ENCODE measurements at regions not wholly inside any gene's neighbourhood (a gene's known extent, or its start where the extent isn't known, plus 50 kb on each side); places are given as distances from the start of the nearest gene placed in this dataset.
"Not testable (repeated sequence)": the region's sequence is repeated elsewhere in the genome, so short reads cannot be mapped to it uniquely, and the experiment has no call there.

DNA sequence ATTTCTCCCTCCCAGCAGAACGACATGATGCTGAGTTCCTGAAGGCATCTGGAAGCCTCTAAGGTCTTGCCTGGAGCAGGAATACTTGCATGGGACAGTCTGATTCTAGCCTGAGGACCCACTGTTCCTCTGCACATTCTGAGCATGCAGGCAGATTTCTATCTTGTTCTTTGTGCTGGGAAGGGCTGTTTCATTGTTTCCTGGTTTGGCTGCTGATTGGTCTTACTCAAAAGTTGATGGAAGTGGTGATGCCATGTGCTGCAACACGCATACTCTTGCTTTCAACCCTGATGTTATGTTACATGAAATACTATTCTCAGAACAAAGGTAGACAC is 307.0 kb downstream of the GATA3 start:
- H3K4me3 Mint-ChIP-seq = peak overlapping the region; percentile 44
- DNase-seq (ENCODE audit: low spot score in 2 of 2) (no peak), ATAC-seq (peak; percentile 81)
- H3K9me3 Mint-ChIP-seq = no peaks in the 10 kb centered on the region
- H3K36me3 Mint-ChIP-seq = no peaks in the 10 kb centered on the region
- peaks cover 63% of the 10 kb centered on the region for H3K4me1 Mint-ChIP-seq
- H3K27ac Mint-ChIP-seq = peak overlapping the region; percentile 73

DNA sequence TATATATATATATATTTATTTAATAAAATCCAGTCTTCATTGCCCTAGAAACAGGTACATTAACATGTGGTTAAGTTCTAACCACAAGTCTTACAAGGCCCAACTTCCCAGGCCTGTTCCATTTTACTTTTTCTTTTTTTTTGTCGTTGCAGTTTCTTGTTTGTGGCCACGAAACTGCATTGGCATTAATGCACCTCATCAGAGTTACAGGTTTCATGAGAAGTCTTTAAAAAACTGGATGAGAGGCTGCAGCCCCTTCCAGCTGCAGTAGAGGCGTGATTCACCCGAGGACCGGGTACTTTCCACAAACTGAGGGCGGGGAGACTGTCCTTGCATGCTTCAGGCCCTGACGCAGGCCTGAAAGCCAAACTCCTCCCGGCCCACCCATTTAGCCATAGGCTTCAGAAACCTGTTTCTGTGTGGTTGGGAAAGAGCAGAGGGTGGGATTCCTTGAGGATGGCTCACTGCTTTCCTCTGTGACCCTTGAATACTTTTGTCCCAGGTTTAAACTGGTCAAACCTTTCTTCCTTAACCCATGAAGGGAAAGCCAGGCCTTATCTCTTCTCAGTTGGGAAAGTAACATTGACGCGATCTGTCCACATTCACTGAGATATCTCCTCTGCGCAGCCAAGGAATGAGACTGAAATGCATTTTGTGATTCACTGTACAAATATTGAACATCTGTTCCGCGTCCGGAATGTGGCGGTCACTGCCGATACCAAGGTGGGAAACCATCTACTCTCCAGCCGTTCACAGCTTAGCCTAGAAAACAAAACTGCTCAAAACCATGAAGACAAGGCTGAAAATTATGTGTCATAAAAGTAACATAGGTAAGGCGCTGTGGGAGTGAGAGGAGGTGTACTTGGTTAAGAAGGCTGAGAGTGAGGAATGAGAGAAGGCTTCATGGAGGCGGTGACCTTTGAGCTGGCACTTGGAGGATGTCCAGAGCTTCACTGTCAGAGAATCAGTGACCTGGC is 311.7 kb downstream of the GATA3 start:
- DNase-seq (ENCODE audit: low spot score in 2 of 2) (peak; percentile 25 to 72), ATAC-seq (peak; percentile 87)
- Mint-ChIP-seq H3K9me3 (peaks cover 4% of the 10 kb centered on the region), H3K36me3 (peaks cover 7% of the 10 kb centered on the region), H3K4me1 (peaks cover 70% of the 10 kb centered on the region), H3K4me3 (peak overlapping the region; percentile 6), H3K27ac (peak overlapping the region; percentile 60)

DNA sequence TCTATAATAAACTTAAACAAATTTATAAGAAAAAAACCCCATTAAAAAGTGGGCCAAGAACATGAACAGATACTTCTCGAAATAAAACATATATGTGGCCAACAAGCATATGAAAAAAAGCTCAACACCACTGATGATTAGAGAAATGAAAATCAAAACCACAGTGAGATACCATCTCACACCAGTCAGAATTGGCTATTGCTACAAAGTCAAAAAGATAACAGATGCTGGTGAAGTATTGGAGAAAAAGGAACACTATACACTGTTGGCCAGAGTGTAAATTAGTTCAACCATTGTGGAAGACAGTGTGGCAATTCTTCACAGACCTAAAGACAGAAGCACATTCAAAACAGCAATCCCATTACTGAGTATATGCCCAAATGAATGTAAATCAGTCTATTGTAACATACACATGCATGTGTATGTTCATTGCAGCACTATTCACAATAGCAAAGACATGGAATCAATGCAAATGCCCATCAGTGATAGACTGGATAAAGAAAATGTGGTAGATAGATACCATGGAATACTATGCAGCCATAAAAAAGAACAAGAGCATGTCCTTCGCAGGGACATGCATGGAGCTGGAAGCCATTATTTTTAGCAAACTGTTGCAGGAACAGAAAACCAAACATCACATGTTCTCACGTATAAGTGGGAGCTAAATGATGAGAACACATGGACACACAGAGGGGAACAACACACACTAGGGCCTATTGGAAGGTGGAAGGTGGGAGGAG is 313.4 kb downstream of the GATA3 start:
- not testable (repeated sequence) for H3K9me3 Mint-ChIP-seq; DNase-seq (ENCODE audit: low spot score in 2 of 2); H3K4me3 Mint-ChIP-seq; H3K27ac Mint-ChIP-seq; H3K36me3 Mint-ChIP-seq
- ATAC-seq = peak; percentile 62
- H3K4me1 Mint-ChIP-seq = peaks cover 64% of the 10 kb centered on the region

DNA sequence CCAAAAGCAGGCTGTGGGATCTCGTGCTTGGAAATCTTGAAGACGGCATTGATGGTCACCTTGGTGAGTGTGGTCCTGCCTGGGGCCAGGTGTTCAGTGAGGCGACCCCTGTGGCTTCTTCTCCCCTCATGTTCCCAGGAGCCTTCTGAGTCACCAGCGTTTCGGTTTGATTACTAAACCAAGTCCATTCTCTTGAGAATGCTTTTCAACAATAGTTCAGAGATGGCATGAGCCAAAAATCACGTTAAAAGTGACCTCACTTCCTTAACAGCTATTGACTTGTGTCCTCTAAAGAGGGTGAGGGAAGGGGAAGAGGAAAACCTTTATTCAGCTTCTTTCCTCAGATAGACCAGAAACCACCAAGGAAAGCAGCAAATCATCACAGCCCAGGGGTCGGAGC is 315.2 kb downstream of the GATA3 start:
- Mint-ChIP-seq H3K9me3 (peaks cover 4% of the 10 kb centered on the region), H3K4me3 (no peak overlapping the region), H3K27ac (peak overlapping the region; percentile 87), H3K4me1 (peaks cover 52% of the 10 kb centered on the region), H3K36me3 (peaks cover 7% of the 10 kb centered on the region)
- DNase-seq (ENCODE audit: low spot score in 2 of 2) (no peak), ATAC-seq (peak; percentile 61)

DNA sequence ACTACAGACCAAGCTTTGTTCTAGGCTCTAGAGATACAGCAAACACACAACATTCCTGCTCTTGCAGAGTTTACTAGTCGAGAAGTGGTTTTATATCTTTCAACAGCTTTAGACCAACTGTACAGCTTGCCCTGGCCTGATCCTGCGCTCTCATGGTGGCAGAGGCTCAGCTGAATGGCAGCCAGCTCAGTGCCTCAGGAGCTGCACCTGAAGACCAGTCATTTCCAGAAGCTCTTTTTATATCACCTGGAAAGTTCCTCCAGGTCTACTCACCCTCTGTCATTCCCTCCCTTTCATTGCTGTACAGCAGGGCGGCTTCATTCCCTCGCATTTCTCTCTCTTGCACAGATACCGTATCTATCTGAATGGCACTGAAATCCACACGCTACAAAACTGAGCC is 319.8 kb downstream of the GATA3 start:
- H3K4me1 Mint-ChIP-seq = peaks cover 29% of the 10 kb centered on the region
- DNase-seq (ENCODE audit: low spot score in 2 of 2) (no peak), ATAC-seq (no peak)
- no peak overlapping the region for H3K4me3 Mint-ChIP-seq
- H3K36me3 Mint-ChIP-seq = no peaks in the 10 kb centered on the region
- H3K9me3 Mint-ChIP-seq = no peaks in the 10 kb centered on the region
- H3K27ac Mint-ChIP-seq = no peak overlapping the region

DNA sequence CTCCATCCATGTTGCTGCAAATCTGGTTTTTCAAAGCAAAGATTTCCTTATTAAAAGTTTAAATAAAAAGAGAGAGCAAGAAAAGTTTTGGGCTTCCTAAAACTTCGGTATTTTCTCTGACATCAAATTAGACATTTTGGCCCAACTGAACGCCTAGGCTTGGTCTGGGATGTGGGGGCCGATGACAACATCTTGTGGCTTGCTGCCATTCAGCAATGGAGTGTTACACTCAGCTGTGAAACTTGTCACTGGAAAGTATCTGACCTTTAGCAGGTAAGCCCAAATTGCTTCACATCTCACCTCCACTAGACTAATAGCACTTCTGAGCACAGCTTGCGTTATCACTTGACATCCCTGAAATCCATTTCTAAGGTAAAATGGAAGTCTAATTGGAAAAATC is 320.6 kb downstream of the GATA3 start:
- DNase-seq (ENCODE audit: low spot score in 2 of 2) = no peak
- Mint-ChIP-seq H3K4me3 (no peak overlapping the region), H3K27ac (peak overlapping the region; percentile 32), H3K4me1 (peaks cover 21% of the 10 kb centered on the region), H3K9me3 (no peaks in the 10 kb centered on the region), H3K36me3 (no peaks in the 10 kb centered on the region)
- peak; percentile 69 for ATAC-seq

DNA sequence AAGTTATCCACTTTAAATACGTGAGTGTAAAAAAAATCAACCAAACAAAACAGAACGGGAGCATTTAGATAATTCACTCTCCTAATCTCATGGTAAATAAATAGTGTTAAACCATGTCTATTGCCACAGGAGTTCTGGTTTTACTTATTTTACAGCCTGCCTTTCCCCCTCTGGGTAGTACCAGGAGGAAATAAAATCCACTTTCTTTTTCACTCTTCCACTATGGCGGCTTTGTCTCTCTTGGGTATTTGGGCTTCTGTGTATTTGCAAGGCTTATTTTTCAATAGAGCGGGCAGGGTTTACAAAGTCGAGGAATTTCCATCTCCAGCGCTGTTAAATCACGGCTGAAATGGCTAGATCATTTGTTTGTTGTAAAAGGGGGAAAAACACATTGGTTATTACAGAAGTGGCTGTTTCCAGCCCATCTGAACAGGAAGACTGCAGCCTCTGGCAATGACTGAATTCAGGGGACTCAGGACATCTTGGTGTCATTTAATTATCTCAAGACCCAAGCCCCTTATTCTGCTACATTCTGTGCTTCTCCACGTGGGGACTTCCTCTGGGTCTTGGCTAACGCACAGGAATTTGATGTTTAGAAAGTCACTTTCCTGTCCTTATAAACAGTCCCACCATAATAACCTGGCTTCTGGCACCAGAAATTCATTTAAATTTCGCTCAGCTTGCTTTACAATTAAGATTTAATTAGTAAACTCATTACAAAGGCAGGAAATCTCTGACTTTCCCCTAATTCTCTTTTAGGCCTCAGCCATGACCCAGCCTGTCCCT is 323.9 kb downstream of the GATA3 start:
- H3K4me1 Mint-ChIP-seq = peaks cover 9% of the 10 kb centered on the region
- ATAC-seq (no peak), DNase-seq (ENCODE audit: low spot score in 2 of 2) (no peak)
- H3K4me3 Mint-ChIP-seq = no peak overlapping the region
- H3K27ac Mint-ChIP-seq = no peak overlapping the region
- no peaks in the 10 kb centered on the region for H3K9me3 Mint-ChIP-seq
- no peaks in the 10 kb centered on the region for H3K36me3 Mint-ChIP-seq

DNA sequence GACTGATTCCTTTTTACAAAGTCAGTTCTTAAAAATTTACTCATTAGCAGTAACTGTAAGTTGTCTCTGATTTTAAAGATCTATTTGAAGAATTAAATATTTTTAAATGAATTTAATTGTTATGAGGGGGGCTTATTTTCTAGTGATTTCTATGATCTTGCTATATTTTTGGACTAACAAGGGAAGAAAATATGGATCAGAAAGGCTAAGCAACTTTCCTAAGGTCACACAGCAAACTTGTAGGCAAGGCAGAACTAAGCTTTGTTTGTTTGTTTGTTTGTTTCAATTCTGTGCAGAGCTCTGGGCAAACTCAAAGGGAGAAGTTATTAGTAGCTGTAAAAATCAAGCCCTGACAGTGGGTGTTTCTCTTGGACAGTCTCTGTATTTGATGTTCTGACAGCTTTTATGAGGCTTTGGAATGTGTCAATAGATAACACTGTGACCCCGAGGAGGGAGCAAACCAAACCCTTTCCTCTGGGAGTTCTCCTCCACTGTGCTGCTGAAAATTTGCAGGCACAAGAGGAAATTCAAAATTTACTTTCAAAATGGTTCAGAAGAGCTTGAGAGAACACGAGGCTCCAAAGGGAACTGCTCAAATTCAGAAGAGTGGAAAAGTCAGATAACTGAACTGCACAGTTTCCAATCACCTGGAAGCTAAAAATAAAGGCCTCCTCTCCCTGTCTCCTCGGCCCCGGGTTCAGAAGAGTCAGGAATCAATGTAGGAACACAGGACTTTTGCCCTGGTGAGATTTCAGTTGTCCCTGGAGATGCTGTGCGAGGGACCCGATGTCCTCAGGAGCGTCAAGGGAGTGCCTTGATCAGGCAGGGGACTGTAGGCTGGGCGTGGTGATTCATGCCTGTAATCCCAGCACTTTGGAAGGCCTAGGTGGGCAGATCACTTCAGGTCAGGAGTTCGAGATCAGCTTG is 325.7 kb downstream of the GATA3 start:
- ATAC-seq (no peak), DNase-seq (ENCODE audit: low spot score in 2 of 2) (no peak)
- Mint-ChIP-seq H3K36me3 (no peaks in the 10 kb centered on the region), H3K9me3 (no peaks in the 10 kb centered on the region), H3K4me1 (peaks cover 3% of the 10 kb centered on the region), H3K4me3 (no peak overlapping the region), H3K27ac (no peak overlapping the region)

DNA sequence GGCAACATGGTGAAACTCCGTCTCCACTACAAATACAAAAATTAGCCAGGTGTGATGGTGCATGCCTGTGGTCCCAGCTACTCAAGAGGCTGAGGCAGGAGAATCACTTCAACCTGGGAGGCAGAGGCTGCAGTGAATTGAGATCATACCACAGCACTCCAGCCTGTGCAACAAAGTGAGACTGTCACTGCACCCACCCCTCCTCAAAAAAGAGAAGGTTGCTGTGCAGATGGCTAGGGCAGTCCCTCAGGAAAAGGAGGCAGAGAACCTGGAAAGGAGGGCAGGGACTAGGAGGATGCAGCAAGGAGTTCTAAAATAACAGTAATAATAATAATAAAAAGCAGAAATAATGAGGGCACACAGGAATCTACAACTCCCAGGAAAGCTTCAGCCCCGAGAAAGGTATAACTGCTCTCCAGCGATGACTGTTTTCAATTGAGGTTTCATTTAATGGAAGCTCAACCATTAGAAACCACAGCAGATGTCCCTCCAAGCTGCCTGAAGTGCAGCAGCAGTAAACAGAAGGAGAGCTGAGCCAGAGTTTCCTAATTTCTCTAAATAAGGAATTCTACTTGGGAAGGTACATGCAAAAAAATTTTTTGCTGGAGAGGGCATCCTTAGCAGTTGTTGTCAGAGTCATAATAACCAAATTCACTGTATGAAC is 326.5 kb downstream of the GATA3 start:
- Mint-ChIP-seq H3K9me3 (no peaks in the 10 kb centered on the region), H3K4me1 (peaks cover 5% of the 10 kb centered on the region), H3K27ac (no peak overlapping the region), H3K36me3 (no peaks in the 10 kb centered on the region), H3K4me3 (no peak overlapping the region)
- DNase-seq (ENCODE audit: low spot score in 2 of 2) = no peak
- ATAC-seq = no peak

- no peak overlapping the region for H3K27ac Mint-ChIP-seq
- H3K4me1 Mint-ChIP-seq = peaks cover 12% of the 10 kb centered on the region
- H3K9me3 Mint-ChIP-seq = no peaks in the 10 kb centered on the region
- H3K36me3 Mint-ChIP-seq = no peaks in the 10 kb centered on the region
- H3K4me3 Mint-ChIP-seq = no peak overlapping the region
- no peak for ATAC-seq
- no peak for DNase-seq (ENCODE audit: low spot score in 2 of 2)
Measured at GRCh38 chr10:8386781-8387180, 332.3 kb downstream of the GATA3 start.

- H3K4me1 Mint-ChIP-seq = peaks cover 18% of the 10 kb centered on the region
- H3K4me3 Mint-ChIP-seq = no peak overlapping the region
- ATAC-seq (no peak), DNase-seq (ENCODE audit: low spot score in 2 of 2) (no peak)
- H3K27ac Mint-ChIP-seq = no peak overlapping the region
- no peaks in the 10 kb centered on the region for H3K36me3 Mint-ChIP-seq
- no peaks in the 10 kb centered on the region for H3K9me3 Mint-ChIP-seq
Measured at GRCh38 chr10:8389630-8390029, 335.1 kb downstream of the GATA3 start.

DNA sequence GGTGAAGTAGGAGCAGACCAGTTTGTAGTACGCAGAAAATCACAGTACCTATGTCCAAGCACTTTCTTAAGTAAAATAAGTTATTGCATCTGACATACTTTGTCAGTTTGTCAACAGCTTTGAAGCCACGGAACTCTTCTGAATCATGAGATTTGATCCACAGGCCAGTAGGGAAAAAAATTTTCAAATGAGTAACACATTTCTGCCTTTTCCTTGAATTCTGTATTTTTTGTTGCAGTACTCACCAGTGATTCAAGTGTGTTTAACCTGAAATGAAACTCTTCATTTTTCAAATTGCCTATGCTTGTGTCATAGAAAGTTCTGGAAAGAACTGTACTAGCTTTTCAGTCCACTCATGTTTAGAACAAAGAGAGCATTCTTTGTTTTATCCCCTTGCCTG is 337.7 kb downstream of the GATA3 start:
- Mint-ChIP-seq H3K36me3 (no peaks in the 10 kb centered on the region), H3K27ac (no peak overlapping the region), H3K4me1 (peaks cover 20% of the 10 kb centered on the region), H3K4me3 (no peak overlapping the region), H3K9me3 (peaks cover 2% of the 10 kb centered on the region)
- no peak for ATAC-seq
- DNase-seq (ENCODE audit: low spot score in 2 of 2) = no peak

- no peak overlapping the region for H3K4me3 Mint-ChIP-seq
Measured at GRCh38 chr10:8393531-8393930, 339.0 kb downstream of the GATA3 start.

DNA sequence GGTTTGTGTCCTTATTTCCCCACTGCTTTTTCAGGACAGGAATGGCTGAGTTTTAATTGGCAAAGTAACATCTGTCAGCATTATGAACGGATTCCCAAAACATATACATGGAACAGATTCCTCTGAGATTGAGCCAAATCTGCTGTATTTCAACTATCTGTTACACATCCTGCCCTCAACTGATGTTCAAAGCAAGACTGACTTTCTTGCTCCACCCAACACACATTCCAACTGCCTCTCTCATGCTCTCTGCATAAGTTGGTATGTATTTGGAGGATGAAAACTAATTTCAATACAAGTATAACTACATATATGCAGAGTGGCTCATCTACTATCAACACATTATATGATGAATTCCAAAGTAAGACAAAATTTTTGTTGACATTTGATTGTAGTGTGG is 342.2 kb downstream of the GATA3 start:
- H3K4me1 Mint-ChIP-seq = peaks cover 36% of the 10 kb centered on the region

More at GRCh38 chr10:8393531-8393930, 339.0 kb downstream of the GATA3 start:
- no peak for DNase-seq (ENCODE audit: low spot score in 2 of 2)
- H3K27ac Mint-ChIP-seq = no peak overlapping the region
- peaks cover 2% of the 10 kb centered on the region for H3K9me3 Mint-ChIP-seq
- peaks cover 14% of the 10 kb centered on the region for H3K4me1 Mint-ChIP-seq
- no peaks in the 10 kb centered on the region for H3K36me3 Mint-ChIP-seq
- no peak for ATAC-seq

More for the DNA sequence above, 342.2 kb downstream of the GATA3 start:
- Mint-ChIP-seq H3K9me3 (peaks cover 2% of the 10 kb centered on the region), H3K36me3 (no peaks in the 10 kb centered on the region), H3K4me3 (no peak overlapping the region), H3K27ac (no peak overlapping the region)
- DNase-seq (ENCODE audit: low spot score in 2 of 2) (no peak), ATAC-seq (no peak)

All from stimulated activated effector memory CD8-positive, alpha-beta T cell treated with anti-CD3 and anti-CD28 coated beads, Interleukin-12 subunit alpha, Interleukin-12 subunit beta, amount 100 ng/mL, for 72 hours (primary cell).